PC-3 (cell line): ENCODE measurements at regions not wholly inside any gene's neighbourhood (a gene's known extent, or its start where the extent isn't known, plus 50 kb on each side); places are given as distances from the start of the nearest gene placed in this dataset.

Experiments used
- CTCF ChIP-seq: fragments of 300-600 bp; sonication (generic); conservative IDR thresholded peaks from 2 replicates; pipeline ENCODE4 v1.5.1; 2017; ENCODE audit warnings: antibody characterized with exemption, low read depth, mild to moderate bottlenecking, low read length
- EZH2 ChIP-seq: fragments of 300-600 bp; sonication (generic); IDR thresholded peaks from one replicate; pipeline ENCODE4 v1.6.1; 2017; ENCODE audit warnings: antibody characterized with exemption, mild to moderate bottlenecking, low read length; ENCODE audit not compliant: unreplicated experiment
- EZH2phosphoT487 ChIP-seq: fragments of 300-600 bp; sonication (generic); IDR thresholded peaks from 2 replicates; pipeline ENCODE4 v1.6.1; 2018; ENCODE audit warnings: mild to moderate bottlenecking, antibody characterized with exemption, low read length, borderline replicate concordance

- TF ChIP-seq CTCF (peak; percentile 68), EZH2 (no peak), EZH2phosphoT487 (no peak)
Measured at GRCh38 chr13:64471916-64472315, 2758.2 kb downstream of the PCDH9 start.
